Activated naive CD4-positive, alpha-beta T cell treated with anti-CD3 and anti-CD28 coated beads for 36 hours (primary cell): ENCODE measurements at regions not wholly inside any gene's neighbourhood (a gene's known extent, or its start where the extent isn't known, plus 50 kb on each side); places are given as distances from the start of the nearest gene placed in this dataset.

Experiments used
- CTCF ChIA-PET: fragments of 350-600 bp; sonication (Branson Sonifier 250); formaldehyde crosslinking; loops from one replicate; lab custom pipeline; 2021; ENCODE audit warnings: antibody characterized with exemption; lab: Charles Lee
- DNase-seq: peaks from one replicate; pipeline ENCODE4 v3.0.0-alpha.2; 2020
- H3K27ac Mint-ChIP-seq: one replicate; pipeline ENCODE4 v1.8.0; 2021; ENCODE audit warnings: mild to moderate bottlenecking, mixed read lengths
- H3K27me3 Mint-ChIP-seq: one replicate; pipeline ENCODE4 v1.8.0; 2021; ENCODE audit warnings: low read depth, mixed read lengths
- H3K36me3 Mint-ChIP-seq: one replicate; pipeline ENCODE4 v1.8.0; 2021; ENCODE audit warnings: low read depth, mixed read lengths
- H3K4me1 Mint-ChIP-seq: one replicate; pipeline ENCODE4 v1.8.0; 2021; ENCODE audit warnings: low read depth, mixed read lengths
- H3K4me3 Mint-ChIP-seq: one replicate; pipeline ENCODE4 v1.8.0; 2021; ENCODE audit warnings: mild to moderate bottlenecking, moderate library complexity, mixed read lengths
- H3K9me3 Mint-ChIP-seq: one replicate; pipeline ENCODE4 v1.8.0; 2021; ENCODE audit warnings: mixed read lengths
- intact Hi-C: fragments of 100-400 bp; cut with micrococcal nuclease; formaldehyde crosslinking; loops from one replicate; pipeline ENCODE4 v1.15.1; 2023

GRCh38 chr9:86676396-86676795 is 270.9 kb downstream of the GAS1 start:
- intact Hi-C loops: no loop called here
- DNase-seq: no peak
- Mint-ChIP-seq H3K4me1 (no peaks in the 10 kb centered on the region), H3K9me3 (peaks cover 1% of the 10 kb centered on the region), H3K4me3 (no peak overlapping the region), H3K27ac (no peak overlapping the region), H3K36me3 (no peaks in the 10 kb centered on the region), H3K27me3 (no peaks in the 10 kb centered on the region)
- CTCF ChIA-PET: no interaction called here

- DNase-seq: no peak
- Mint-ChIP-seq H3K4me3 (no peak overlapping the region), H3K9me3 (peaks cover 2% of the 10 kb centered on the region), H3K27me3 (no peaks in the 10 kb centered on the region), H3K36me3 (no peaks in the 10 kb centered on the region), H3K27ac (no peak overlapping the region), H3K4me1 (no peaks in the 10 kb centered on the region)
- intact Hi-C loops: no loop called here
- CTCF ChIA-PET: no interaction called here
Measured at GRCh38 chr9:86675805-86676204, 271.5 kb downstream of the GAS1 start.

GRCh38 chr9:86674487-86674886 is 272.8 kb downstream of the GAS1 start:
- Mint-ChIP-seq H3K4me3 (no peak overlapping the region), H3K27me3 (peaks cover 2% of the 10 kb centered on the region), H3K9me3 (peaks cover 5% of the 10 kb centered on the region), H3K36me3 (no peaks in the 10 kb centered on the region), H3K4me1 (no peaks in the 10 kb centered on the region), H3K27ac (no peak overlapping the region)
- no peak for DNase-seq
- CTCF ChIA-PET: no interaction called here
- intact Hi-C loops: no loop called here

GRCh38 chr9:86672966-86673365 is 274.3 kb downstream of the GAS1 start:
- DNase-seq: no peak
- Mint-ChIP-seq H3K36me3 (no peaks in the 10 kb centered on the region), H3K27ac (no peak overlapping the region), H3K4me1 (no peaks in the 10 kb centered on the region), H3K27me3 (peaks cover 2% of the 10 kb centered on the region), H3K4me3 (no peak overlapping the region), H3K9me3 (peaks cover 5% of the 10 kb centered on the region)
- CTCF ChIA-PET: no interaction called here
- intact Hi-C loops: no loop called here

GRCh38 chr9:86672301-86672700 is 275.0 kb downstream of the GAS1 start:
- H3K27ac Mint-ChIP-seq: no peak overlapping the region
- H3K9me3 Mint-ChIP-seq: peaks cover 5% of the 10 kb centered on the region
- no peak overlapping the region for H3K4me3 Mint-ChIP-seq
- intact Hi-C loops: no loop called here
- no peaks in the 10 kb centered on the region for H3K4me1 Mint-ChIP-seq
- no peak for DNase-seq
- no peaks in the 10 kb centered on the region for H3K36me3 Mint-ChIP-seq
- CTCF ChIA-PET: no interaction called here
- peaks cover 2% of the 10 kb centered on the region for H3K27me3 Mint-ChIP-seq

GRCh38 chr9:86671018-86671417 is 276.3 kb downstream of the GAS1 start:
- CTCF ChIA-PET: interaction anchor here (1.1 kb wide), 1 partner anchor 56 kb away, joined by 3 read pairs; no protein-coding TSS in a partner anchor
- intact Hi-C loops: no loop called here
- Mint-ChIP-seq H3K36me3 (no peaks in the 10 kb centered on the region), H3K9me3 (peaks cover 5% of the 10 kb centered on the region), H3K27ac (no peak overlapping the region), H3K4me3 (no peak overlapping the region), H3K4me1 (no peaks in the 10 kb centered on the region), H3K27me3 (peaks cover 8% of the 10 kb centered on the region)
- DNase-seq: no peak

- peaks cover 5% of the 10 kb centered on the region for H3K9me3 Mint-ChIP-seq
- no peak overlapping the region for H3K27ac Mint-ChIP-seq
- H3K4me1 Mint-ChIP-seq: no peaks in the 10 kb centered on the region
Measured at GRCh38 chr9:86670536-86670935, 276.8 kb downstream of the GAS1 start.

GRCh38 chr9:86670076-86670475 is 277.2 kb downstream of the GAS1 start:
- no peak overlapping the region for H3K4me3 Mint-ChIP-seq
- peaks cover 10% of the 10 kb centered on the region for H3K27me3 Mint-ChIP-seq
- no peaks in the 10 kb centered on the region for H3K4me1 Mint-ChIP-seq
- no peak overlapping the region for H3K27ac Mint-ChIP-seq
- H3K9me3 Mint-ChIP-seq: peaks cover 5% of the 10 kb centered on the region
- CTCF ChIA-PET: no interaction called here
- intact Hi-C loops: no loop called here
- H3K36me3 Mint-ChIP-seq: no peaks in the 10 kb centered on the region
- DNase-seq: no peak

More at GRCh38 chr9:86670536-86670935, 276.8 kb downstream of the GAS1 start:
- H3K36me3 Mint-ChIP-seq: no peaks in the 10 kb centered on the region
- intact Hi-C loops: no loop called here
- H3K4me3 Mint-ChIP-seq: no peak overlapping the region
- CTCF ChIA-PET: interaction anchor here (1.1 kb wide), 1 partner anchor 56 kb away, joined by 3 read pairs; no protein-coding TSS in a partner anchor
- no peak for DNase-seq
- H3K27me3 Mint-ChIP-seq: peaks cover 9% of the 10 kb centered on the region

GRCh38 chr9:86669422-86669821 is 277.9 kb downstream of the GAS1 start:
- H3K27ac Mint-ChIP-seq: no peak overlapping the region
- peaks cover 5% of the 10 kb centered on the region for H3K9me3 Mint-ChIP-seq
- H3K4me1 Mint-ChIP-seq: no peaks in the 10 kb centered on the region
- H3K4me3 Mint-ChIP-seq: no peak overlapping the region
- H3K27me3 Mint-ChIP-seq: peaks cover 10% of the 10 kb centered on the region
- intact Hi-C loops: no loop called here
- CTCF ChIA-PET: no interaction called here
- no peak for DNase-seq
- no peaks in the 10 kb centered on the region for H3K36me3 Mint-ChIP-seq

- Mint-ChIP-seq H3K27ac (no peak overlapping the region), H3K27me3 (peaks cover 10% of the 10 kb centered on the region), H3K4me3 (no peak overlapping the region), H3K4me1 (no peaks in the 10 kb centered on the region), H3K36me3 (no peaks in the 10 kb centered on the region), H3K9me3 (peaks cover 5% of the 10 kb centered on the region)
- DNase-seq: no peak
- intact Hi-C loops: no loop called here
- CTCF ChIA-PET: no interaction called here
Measured at GRCh38 chr9:86668488-86668887, 278.8 kb downstream of the GAS1 start.

GRCh38 chr9:86667307-86667706 is 280.0 kb downstream of the GAS1 start:
- no peaks in the 10 kb centered on the region for H3K36me3 Mint-ChIP-seq
- no peak overlapping the region for H3K4me3 Mint-ChIP-seq
- CTCF ChIA-PET: no interaction called here
- intact Hi-C loops: no loop called here
- peaks cover 5% of the 10 kb centered on the region for H3K9me3 Mint-ChIP-seq
- no peaks in the 10 kb centered on the region for H3K4me1 Mint-ChIP-seq
- H3K27ac Mint-ChIP-seq: no peak overlapping the region
- peaks cover 12% of the 10 kb centered on the region for H3K27me3 Mint-ChIP-seq
- DNase-seq: no peak

- peaks cover 12% of the 10 kb centered on the region for H3K27me3 Mint-ChIP-seq
- H3K27ac Mint-ChIP-seq: no peak overlapping the region
- intact Hi-C loops: no loop called here
- no peaks in the 10 kb centered on the region for H3K36me3 Mint-ChIP-seq
- DNase-seq: no peak
- no peaks in the 10 kb centered on the region for H3K4me1 Mint-ChIP-seq
- CTCF ChIA-PET: no interaction called here
- no peak overlapping the region for H3K4me3 Mint-ChIP-seq
- peaks cover 3% of the 10 kb centered on the region for H3K9me3 Mint-ChIP-seq
Measured at GRCh38 chr9:86665416-86665815, 281.9 kb downstream of the GAS1 start.

GRCh38 chr9:86664603-86665002 is 282.7 kb downstream of the GAS1 start:
- peaks cover 11% of the 10 kb centered on the region for H3K27me3 Mint-ChIP-seq

GRCh38 chr9:86663905-86664304 is 283.4 kb downstream of the GAS1 start:
- H3K27ac Mint-ChIP-seq: no peak overlapping the region
- no peak overlapping the region for H3K4me3 Mint-ChIP-seq
- no peaks in the 10 kb centered on the region for H3K9me3 Mint-ChIP-seq
- H3K27me3 Mint-ChIP-seq: peaks cover 13% of the 10 kb centered on the region
- no peaks in the 10 kb centered on the region for H3K4me1 Mint-ChIP-seq
- no peaks in the 10 kb centered on the region for H3K36me3 Mint-ChIP-seq
- CTCF ChIA-PET: no interaction called here
- DNase-seq: no peak
- intact Hi-C loops: no loop called here

More at GRCh38 chr9:86664603-86665002, 282.7 kb downstream of the GAS1 start:
- CTCF ChIA-PET: no interaction called here
- DNase-seq: no peak
- Mint-ChIP-seq H3K4me1 (no peaks in the 10 kb centered on the region), H3K4me3 (no peak overlapping the region), H3K27ac (no peak overlapping the region), H3K36me3 (no peaks in the 10 kb centered on the region), H3K9me3 (no peaks in the 10 kb centered on the region)
- intact Hi-C loops: no loop called here
